K562 (cell line): ENCODE measurements at regions not wholly inside any gene's neighbourhood (a gene's known extent, or its start where the extent isn't known, plus 50 kb on each side); places are given as distances from the start of the nearest gene placed in this dataset.

Experiments used
- ATAC-seq: fragments of 200-7000 bp; cut with Tn5 transposase; 3 replicates; pipeline ENCODE4 v1.9.1; 2020; ENCODE audit warnings: moderate library complexity
- BruUV-seq: library from RNA; stranded (reverse); fragments of 400-500 nt; replicated peaks from 2 replicates; lab custom pipeline; 2021; lab: Mats Ljungman, UMichigan
- CTCF ChIA-PET: fragments of 300-600 bp; formaldehyde crosslinking; extraction: SDS; loops from one replicate; lab custom pipeline; 2021; ENCODE audit warnings: low intra/inter-chr PET ratio; lab: Yijun Ruan, JAX
- POLR2A ChIA-PET: fragments of 300-600, 350-650 bp; sonication (Branson Sonifier 250); formaldehyde crosslinking; extraction: SDS; loops from one replicate; lab custom pipeline; 2021; ENCODE audit warnings: antibody characterized with exemption, inconsistent platforms; lab: Yijun Ruan, JAX
- DNase-seq, 4 experiments: peaks; one replicate each; pipeline versions ENCODE4 v3.0.0 to v3.0.0-alpha.2; 2011 to 2018; ENCODE audit warnings: low spot score in 3 of 4, mixed read lengths in 3 of 4; ENCODE audit errors: extremely low read depth in 1 of 4
- FAIRE-seq: peaks from 2 replicates; lab custom pipeline; 2011; peaks lifted over from hg19 to GRCh38; lab: Jason Lieb, UNC
- H2AFZ ChIP-seq: 2 replicates; pipeline ENCODE4 v1.6.0; 2011; ENCODE audit warnings: low read depth, low read length, control low read depth, inconsistent platforms
- H3K27ac ChIP-seq: fragments of 200-600 bp; 3 replicates; pipeline ENCODE4 v1.8.0; 2011; ENCODE audit warnings: low read depth, mild to moderate bottlenecking, control low read depth, inconsistent platforms, low read length, moderate library complexity, mixed read lengths; ENCODE audit errors: extremely low read depth
- H3K27me3 ChIP-seq, 2 experiments: fragments of 300-600 bp in 1 of 2; 2 replicates in 1 of 2; 3 replicates in 1 of 2; pipeline versions ENCODE4 v1.6.0 to v1.8.0; 2011; ENCODE audit warnings: inconsistent platforms in 2 of 2, low read length in 2 of 2, mild to moderate bottlenecking in 1 of 2, mixed read lengths in 1 of 2, moderate library complexity in 1 of 2; ENCODE audit not compliant: control insufficient read depth in 2 of 2, insufficient read depth in 2 of 2
- H3K36me3 ChIP-seq: fragments of 300-600 bp; 3 replicates; pipeline ENCODE4 v1.8.0; 2011; ENCODE audit warnings: mild to moderate bottlenecking, low read length, inconsistent platforms; ENCODE audit not compliant: control insufficient read depth, insufficient read depth
- H3K4me1 ChIP-seq, 2 experiments: fragments of 200-600 bp in 1 of 2; replicated peaks in 1 of 2; 2 replicates in 1 of 2; 3 replicates in 1 of 2; pipeline versions ENCODE4 v1.5.1 to v1.8.0; 2011; ENCODE audit warnings: inconsistent platforms in 2 of 2, low read length in 2 of 2, mild to moderate bottlenecking in 1 of 2, mixed read lengths in 1 of 2, moderate library complexity in 1 of 2; ENCODE audit not compliant: control insufficient read depth in 2 of 2, insufficient read depth in 2 of 2
- H3K4me2 ChIP-seq: 2 replicates; pipeline ENCODE4 v1.6.1; 2011; ENCODE audit warnings: low read length, control low read depth, inconsistent platforms, mixed read lengths; ENCODE audit not compliant: insufficient read depth
- H3K4me3 ChIP-seq: fragments of 200-600 bp; sonication (generic), shearing (Covaris generic); 2 replicates; pipeline ENCODE4 v1.5.1; 2016; ENCODE audit warnings: control low read depth, inconsistent platforms
- H3K79me2 ChIP-seq: fragments of 200-600 bp; 3 replicates; pipeline ENCODE4 v1.8.0; 2011; ENCODE audit warnings: low read length, inconsistent platforms; ENCODE audit not compliant: control insufficient read depth, insufficient read depth
- H3K9ac ChIP-seq, 2 experiments: 2 replicates each; pipeline versions ENCODE4 v1.6.0 to v1.6.1; 2011; ENCODE audit warnings: low read depth in 2 of 2, low read length in 2 of 2, control low read depth in 1 of 2, inconsistent platforms in 1 of 2, mild to moderate bottlenecking in 1 of 2, mixed read lengths in 1 of 2; ENCODE audit not compliant: insufficient read depth in 1 of 2
- H3K9me1 ChIP-seq: one replicate; pipeline ENCODE4 v1.6.0; 2011; ENCODE audit warnings: inconsistent platforms, mild to moderate bottlenecking, low read length, moderate library complexity; ENCODE audit not compliant: control insufficient read depth, insufficient read depth
- H3K9me3 ChIP-seq: replicated peaks from 2 replicates; pipeline ENCODE4 v1.5.1; 2011; ENCODE audit warnings: low read depth, low read length, inconsistent platforms; ENCODE audit not compliant: control insufficient read depth, insufficient read depth
- H4K20me1 ChIP-seq: replicated peaks from 2 replicates; pipeline ENCODE4 v1.6.1; 2011; ENCODE audit warnings: low read length, inconsistent platforms, mixed read lengths; ENCODE audit not compliant: control insufficient read depth, insufficient read depth
- BDP1 ChIP-seq: IDR thresholded peaks from 3 replicates; pipeline ENCODE4 v1.6.1; 2011; ENCODE audit not compliant: insufficient read length, insufficient read depth
- GABPB1 ChIP-seq: sonication (generic); formaldehyde crosslinking; IDR thresholded peaks from 2 replicates; pipeline ENCODE4 v1.8.0; 2022; ENCODE audit warnings: mild to moderate bottlenecking, missing genetic modification reagents
- HOXB6 ChIP-seq: fragments of 250-450 bp; sonication (Bioruptor Pico); IDR thresholded peaks from 2 replicates; pipeline ENCODE4 v1.5.1; 2022; ENCODE audit warnings: mild to moderate bottlenecking, borderline replicate concordance
- IFI16 ChIP-seq: fragments of 250-450 bp; sonication (Bioruptor Pico); IDR thresholded peaks from 2 replicates; pipeline ENCODE4 v2.1.2; 2022; ENCODE audit warnings: mild to moderate bottlenecking, inconsistent platforms
- KDM1A ChIP-seq, 2 experiments: fragments of 450-650 bp; IDR thresholded peaks; 2 replicates each; pipeline ENCODE4 v1.6.1; 2016; ENCODE audit warnings: mild to moderate bottlenecking in 2 of 2
- NELFE ChIP-seq: IDR thresholded peaks from 2 replicates; pipeline ENCODE4 v1.6.1; 2011; ENCODE audit warnings: mild to moderate bottlenecking; ENCODE audit not compliant: insufficient read depth, insufficient read length
- NONO ChIP-seq, 2 experiments: fragments of 200-400 bp in 1 of 2; fragments of 450-650 bp in 1 of 2; formaldehyde crosslinking in 1 of 2; IDR thresholded peaks; 2 replicates each; pipeline ENCODE4 v1.6.1; 2017; ENCODE audit warnings: low read depth in 2 of 2, mild to moderate bottlenecking in 2 of 2, moderate library complexity in 2 of 2, low read length in 1 of 2
- PRPF4 ChIP-seq: fragments of 200-400 bp; formaldehyde crosslinking; IDR thresholded peaks from one replicate; pipeline ENCODE4 v1.6.1; 2017; ENCODE audit warnings: low read length, low read depth, mild to moderate bottlenecking; ENCODE audit not compliant: insufficient read depth, poor library complexity, severe bottlenecking
- SNIP1 ChIP-seq: fragments of 450-650 bp; IDR thresholded peaks from 2 replicates; pipeline ENCODE4 v1.7.1; 2017; ENCODE audit warnings: low read depth, mild to moderate bottlenecking
- TRIM25 ChIP-seq: fragments of 450-650 bp; IDR thresholded peaks from 2 replicates; pipeline ENCODE4 v1.7.0; 2016; ENCODE audit warnings: borderline replicate concordance
- U2AF1 ChIP-seq: fragments of 200-400 bp; formaldehyde crosslinking; optimal IDR thresholded peaks from 2 replicates; pipeline ENCODE3; 2017; ENCODE audit warnings: mild to moderate bottlenecking, low read depth, low read length, moderate library complexity
- ZBTB5 ChIP-seq: fragments of 450-650 bp; IDR thresholded peaks from 2 replicates; pipeline ENCODE4 v1.6.1; 2017; ENCODE audit warnings: antibody characterized with exemption
- ZFP36 ChIP-seq: fragments of 150-350 bp; IDR thresholded peaks from 2 replicates; pipeline ENCODE4 v1.6.1; 2018; ENCODE audit warnings: low read length, low read depth; ENCODE audit not compliant: partially characterized antibody
- ZNF23 ChIP-seq: fragments of 250-450 bp; sonication (Bioruptor Pico); IDR thresholded peaks from 2 replicates; pipeline ENCODE4 v1.4.0; 2020; ENCODE audit warnings: mild to moderate bottlenecking
- ZNF695 ChIP-seq: fragments of 450-650 bp; formaldehyde crosslinking; IDR thresholded peaks from 2 replicates; pipeline ENCODE4 v1.4.0; 2020; ENCODE audit warnings: mild to moderate bottlenecking, moderate library complexity
- WGBS: fragments of 100-300 bp; shearing (Covaris generic); methylation state at CpG from one replicate; pipeline ENCODE4 v1.1.6; 2016; ENCODE audit warnings: low coverage, mixed read lengths; ENCODE audit not compliant: insufficient coverage; ENCODE audit errors: missing lambda C conversion rate; 5-methylcytosine and 5-hydroxymethylcytosine counted together
- in situ Hi-C: fragments of 300-500 bp; cut with MboI; formaldehyde crosslinking; loops from 4 replicates; pipeline ENCODE4 v1.15.0; 2018; ENCODE audit warnings: inconsistent platforms, mixed read lengths
- intact Hi-C: fragments of 100-400 bp; cut with micrococcal nuclease; formaldehyde crosslinking; loops from 2 replicates; pipeline ENCODE4 v1.14.2; 2022
- TF ChIP-seq, protein P1 (sequence below): sonication (generic); formaldehyde crosslinking; IDR thresholded peaks from 2 replicates; pipeline ENCODE4 v1.8.1; 2023; ENCODE audit warnings: missing genetic modification reagents, mild to moderate bottlenecking, borderline replicate concordance

GRCh38 chr7:15012135-15012534 is 109.6 kb upstream of the DGKB start:
- in situ Hi-C loops, result no loop called here
- H3K9me3 ChIP-seq, result peaks cover 2% of the 10 kb centered on the region; the same call in 1 of the 2 replicates
- no peaks in the 10 kb centered on the region for H3K36me3 ChIP-seq
- no peak overlapping the region for H2AFZ ChIP-seq
- H3K9ac ChIP-seq, result no peak overlapping the region
- no peaks in the 10 kb centered on the region for H3K27me3 ChIP-seq
- WGBS, result 0% methylated on average over 4 of the region's 4 CpGs
- H4K20me1 ChIP-seq, result no peaks in the 10 kb centered on the region
- BruUV-seq, result no TSS peak
- no peak overlapping the region for H3K4me3 ChIP-seq
- no peak for FAIRE-seq
- no peak for ATAC-seq
- no peak for DNase-seq
- H3K27ac ChIP-seq, result no peak overlapping the region
- H3K9me1 ChIP-seq, result no peaks in the 10 kb centered on the region
- CTCF ChIA-PET, result no interaction called here
- no peaks in the 10 kb centered on the region for H3K79me2 ChIP-seq
- POLR2A ChIA-PET, result interaction anchor here (0.5 kb wide), 1 partner anchor 741 kb away, joined by 3 read pairs; no protein-coding TSS in a partner anchor
- no peaks in the 10 kb centered on the region for H3K4me1 ChIP-seq
- H3K4me2 ChIP-seq, result no peak overlapping the region
- intact Hi-C loops, result loop anchor here (10.0 kb wide), 1 partner anchor 1727 kb away; no protein-coding TSS in a partner anchor
- TF ChIP-seq PRPF4 (no peak), TRIM25 (no peak), KDM1A (IDR thresholded peaks at IDR 0.05) (no peak), SNIP1 (no peak), BDP1 (no peak), ZNF695 (no peak), ZBTB5 (no peak), IFI16 (CRISPR knock-in tag) (no peak), HOXB6 (CRISPR knock-in tag) (no peak), NELFE (no peak), NONO (IDR thresholded peaks at IDR 0.05; ENCODE audit: low read depth in 2 of 2, low read length in 1 of 2) (no peak), U2AF1 (no peak), GABPB1 (CRISPR knock-in tag) (no peak), ZFP36 (no peak), ZNF23 (CRISPR knock-in tag) (no peak)
- TF ChIP-seq, protein P1, sequence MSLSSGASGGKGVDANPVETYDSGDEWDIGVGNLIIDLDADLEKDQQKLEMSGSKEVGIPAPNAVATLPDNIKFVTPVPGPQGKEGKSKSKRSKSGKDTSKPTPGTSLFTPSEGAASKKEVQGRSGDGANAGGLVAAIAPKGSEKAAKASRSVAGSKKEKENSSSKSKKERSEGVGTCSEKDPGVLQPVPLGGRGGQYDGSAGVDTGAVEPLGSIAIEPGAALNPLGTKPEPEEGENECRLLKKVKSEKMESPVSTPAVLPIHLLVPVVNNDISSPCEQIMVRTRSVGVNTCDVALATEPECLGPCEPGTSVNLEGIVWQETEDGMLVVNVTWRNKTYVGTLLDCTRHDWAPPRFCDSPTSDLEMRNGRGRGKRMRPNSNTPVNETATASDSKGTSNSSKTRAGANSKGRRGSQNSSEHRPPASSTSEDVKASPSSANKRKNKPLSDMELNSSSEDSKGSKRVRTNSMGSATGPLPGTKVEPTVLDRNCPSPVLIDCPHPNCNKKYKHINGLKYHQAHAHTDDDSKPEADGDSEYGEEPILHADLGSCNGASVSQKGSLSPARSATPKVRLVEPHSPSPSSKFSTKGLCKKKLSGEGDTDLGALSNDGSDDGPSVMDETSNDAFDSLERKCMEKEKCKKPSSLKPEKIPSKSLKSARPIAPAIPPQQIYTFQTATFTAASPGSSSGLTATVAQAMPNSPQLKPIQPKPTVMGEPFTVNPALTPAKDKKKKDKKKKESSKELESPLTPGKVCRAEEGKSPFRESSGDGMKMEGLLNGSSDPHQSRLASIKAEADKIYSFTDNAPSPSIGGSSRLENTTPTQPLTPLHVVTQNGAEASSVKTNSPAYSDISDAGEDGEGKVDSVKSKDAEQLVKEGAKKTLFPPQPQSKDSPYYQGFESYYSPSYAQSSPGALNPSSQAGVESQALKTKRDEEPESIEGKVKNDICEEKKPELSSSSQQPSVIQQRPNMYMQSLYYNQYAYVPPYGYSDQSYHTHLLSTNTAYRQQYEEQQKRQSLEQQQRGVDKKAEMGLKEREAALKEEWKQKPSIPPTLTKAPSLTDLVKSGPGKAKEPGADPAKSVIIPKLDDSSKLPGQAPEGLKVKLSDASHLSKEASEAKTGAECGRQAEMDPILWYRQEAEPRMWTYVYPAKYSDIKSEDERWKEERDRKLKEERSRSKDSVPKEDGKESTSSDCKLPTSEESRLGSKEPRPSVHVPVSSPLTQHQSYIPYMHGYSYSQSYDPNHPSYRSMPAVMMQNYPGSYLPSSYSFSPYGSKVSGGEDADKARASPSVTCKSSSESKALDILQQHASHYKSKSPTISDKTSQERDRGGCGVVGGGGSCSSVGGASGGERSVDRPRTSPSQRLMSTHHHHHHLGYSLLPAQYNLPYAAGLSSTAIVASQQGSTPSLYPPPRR (CRISPR knock-in tag), result no peak
